Spleen (tissue), 11 donors: ENCODE measurements at regions not wholly inside any gene's neighbourhood (a gene's known extent, or its start where the extent isn't known, plus 50 kb on each side); places are given as distances from the start of the nearest gene placed in this dataset.

Source experiments
- DNase-seq: peaks from one replicate; pipeline ENCODE4 v3.0.0-alpha.2; 2020
- H3K27ac ChIP-seq, 8 donors: fragments of 200-600 bp; sonication (generic) in 7 of 8; 1 replicate in 4 of 8; 2 replicates in 4 of 8; pipeline versions ENCODE4 v1.5.0 to v1.8.0; 2016 to 2021; ENCODE audit warnings: inconsistent platforms in 4 of 8, mild to moderate bottlenecking in 4 of 8, moderate library complexity in 1 of 8
- H3K27me3 ChIP-seq, 7 donors: fragments of 200-600 bp; sonication (generic) in 6 of 7; replicated peaks in 1 of 7; 1 replicate in 4 of 7; 2 replicates in 3 of 7; pipeline versions ENCODE4 v1.5.0 to v1.8.0; 2016 to 2021; ENCODE audit warnings: inconsistent platforms in 3 of 7, mild to moderate bottlenecking in 1 of 7
- H3K36me3 ChIP-seq, 6 donors: fragments of 200-600 bp; sonication (generic) in 5 of 6; 1 replicate in 4 of 6; 2 replicates in 2 of 6; pipeline versions ENCODE4 v1.5.0 to v1.8.0; 2016 to 2021; ENCODE audit warnings: inconsistent platforms in 2 of 6
- H3K4me1 ChIP-seq, 6 donors: fragments of 200-600 bp; sonication (generic) in 5 of 6; 1 replicate in 3 of 6; 2 replicates in 3 of 6; pipeline versions ENCODE4 v1.5.0 to v1.8.0; 2016 to 2021; ENCODE audit warnings: inconsistent platforms in 3 of 6
- H3K4me3 ChIP-seq, 8 donors: fragments of 200-600 bp; sonication (generic) in 7 of 8; 1 replicate in 4 of 8; 2 replicates in 4 of 8; pipeline versions ENCODE4 v1.5.0 to v1.8.0; 2016 to 2021; ENCODE audit warnings: inconsistent platforms in 4 of 8, mild to moderate bottlenecking in 4 of 8, moderate library complexity in 2 of 8
- H3K9me3 ChIP-seq, 8 donors: fragments of 200-600 bp; sonication (generic) in 7 of 8; 1 replicate in 4 of 8; 2 replicates in 4 of 8; pipeline versions ENCODE4 v1.5.0 to v1.8.0; 2016 to 2021; ENCODE audit warnings: inconsistent platforms in 4 of 8
- CTCF ChIP-seq, 11 experiments: fragments of 200-600 bp in 7 of 11; fragments of 450-650 bp in 4 of 11; sonication (generic) in 4 of 11; IDR thresholded peaks in 8 of 11; conservative IDR thresholded peaks in 3 of 11; 1 replicate in 7 of 11; 2 replicates in 4 of 11; pipeline versions ENCODE4 v1.4.0 to v1.8.0; 2016 to 2021; ENCODE audit warnings: antibody characterized with exemption in 11 of 11, inconsistent platforms in 4 of 11, mild to moderate bottlenecking in 1 of 11
- POLR2A ChIP-seq, 3 donors: fragments of 450-650 bp; IDR thresholded peaks; one replicate each; pipeline ENCODE4 v1.5.1; 2017; ENCODE audit warnings: antibody characterized with exemption in 3 of 3, mild to moderate bottlenecking in 1 of 3
- POLR2AphosphoS5 ChIP-seq, 3 donors: sonication (generic); formaldehyde crosslinking; IDR thresholded peaks; one replicate each; pipeline ENCODE4 v1.5.1; 2017; ENCODE audit warnings: antibody characterized with exemption in 3 of 3
- WGBS, 5 donors: extraction: QIAGEN DNeasy Blood & Tissue Kit in 3 of 5; methylation state at CpG; one replicate each; pipeline versions ENCODE4 v1.1.5 to v1.1.7; 2013 to 2018; 5-methylcytosine and 5-hydroxymethylcytosine counted together
- intact Hi-C: fragments of 100-400 bp; cut with DNase I; formaldehyde crosslinking; loops from one replicate; pipeline ENCODE4 v1.15.0; 2023; ENCODE audit warnings: low total_unique reads
- donor health status: healthy with polysubstance abuse.
- donor health status: DM: no; HTN: no; CAD: no; lungs with moderate emphysema.
- donor health status: DM: no; HTN: no; CAD: no.
- donor health status: Bipolar disorder and iron deficiency.
- donor health status: healthy.
- donor health status: DM: no; HTN: no; CAD: no.
- donor health status: DM: yes; HTN: yes; CAD: no.

- H3K4me1 ChIP-seq: no peaks in the 10 kb centered on the region
- no peak overlapping the region for H3K27ac ChIP-seq
- no peak overlapping the region for H3K4me3 ChIP-seq
- H3K27me3 ChIP-seq: no peaks in the 10 kb centered on the region
- no peak for DNase-seq
- H3K36me3 ChIP-seq: no peaks in the 10 kb centered on the region
- no peaks in the 10 kb centered on the region for H3K9me3 ChIP-seq
- intact Hi-C loops: no loop called here
- TF ChIP-seq CTCF (IDR thresholded peaks at IDR 0.05 in 8 of 11, conservative IDR thresholded peaks at IDR 0.05 in 3 of 11) (no peak), POLR2AphosphoS5 (IDR thresholded peaks at IDR 0.05) (no peak), POLR2A (IDR thresholded peaks at IDR 0.05) (no peak)
- WGBS, 5 donors: 72 to 83% (median 75%) methylated on average over 5 of the region's 5 CpGs
Observed at GRCh38 chr4:148735432-148736155, 293.4 kb upstream of the NR3C2 start.

- Histone ChIP-seq H3K27me3 (no peaks in the 10 kb centered on the region), H3K4me3 (no peak overlapping the region), H3K4me1 (no peaks in the 10 kb centered on the region), H3K36me3 (no peaks in the 10 kb centered on the region), H3K9me3 (no peaks in the 10 kb centered on the region), H3K27ac (no peak overlapping the region)
- no peak for DNase-seq
- 75 to 88% (median 86%) methylated on average over 4 of the region's 4 CpGs for WGBS, 5 donors
- intact Hi-C loops: no loop called here
- TF ChIP-seq CTCF (IDR thresholded peaks at IDR 0.05 in 8 of 11, conservative IDR thresholded peaks at IDR 0.05 in 3 of 11) (no peak), POLR2A (IDR thresholded peaks at IDR 0.05) (no peak), POLR2AphosphoS5 (IDR thresholded peaks at IDR 0.05) (no peak)
Observed at GRCh38 chr4:148730766-148731165, 288.6 kb upstream of the NR3C2 start.

- no peaks in the 10 kb centered on the region for H3K36me3 ChIP-seq
- no peaks in the 10 kb centered on the region for H3K4me1 ChIP-seq
- H3K27ac ChIP-seq: no peak overlapping the region
- peaks cover 0 to 2% (median under 1%) of the 10 kb centered on the region in 8 donors for H3K9me3 ChIP-seq
- 60 to 71% (median 62%) methylated on average over 1 of the region's 1 CpG for WGBS, 5 donors
- no peaks in the 10 kb centered on the region for H3K27me3 ChIP-seq
- H3K4me3 ChIP-seq: no peak overlapping the region
- intact Hi-C loops: no loop called here
- DNase-seq: no peak
- TF ChIP-seq POLR2AphosphoS5 (IDR thresholded peaks at IDR 0.05) (no peak), CTCF (IDR thresholded peaks at IDR 0.05 in 8 of 11, conservative IDR thresholded peaks at IDR 0.05 in 3 of 11) (no peak), POLR2A (IDR thresholded peaks at IDR 0.05) (no peak)
Observed at GRCh38 chr4:148730082-148730640, 287.9 kb upstream of the NR3C2 start.

GRCh38 chr4:148717988-148718387 lies 275.8 kb upstream of the NR3C2 start:
- no peak overlapping the region for H3K4me3 ChIP-seq
- intact Hi-C loops: no loop called here
- peaks cover 0 to 18% (median 1%) of the 10 kb centered on the region in 8 donors for H3K9me3 ChIP-seq
- TF ChIP-seq POLR2A (IDR thresholded peaks at IDR 0.05) (no peak), CTCF (IDR thresholded peaks at IDR 0.05 in 8 of 11, conservative IDR thresholded peaks at IDR 0.05 in 3 of 11) (no peak), POLR2AphosphoS5 (IDR thresholded peaks at IDR 0.05) (no peak)
- WGBS, 5 donors: 73 to 92% (median 85%) methylated on average over 2 of the region's 2 CpGs
- H3K27ac ChIP-seq: no peak overlapping the region
- no peaks in the 10 kb centered on the region for H3K27me3 ChIP-seq
- H3K36me3 ChIP-seq: no peaks in the 10 kb centered on the region
- no peak for DNase-seq
- no peaks in the 10 kb centered on the region for H3K4me1 ChIP-seq
